Activated naive CD4-positive, alpha-beta T cell treated with Interleukin-2 at 50 U/mL for 16 hours (primary cell): ENCODE measurements at regions not wholly inside any gene's neighbourhood (a gene's known extent, or its start where the extent isn't known, plus 50 kb on each side); places are given as distances from the start of the nearest gene placed in this dataset.
A peak's percentile ranks its signal among the peaks of the same experiment; 100 is the strongest.

Experiments
- DNase-seq: peaks from one replicate; pipeline ENCODE4 v3.0.0-alpha.2; 2020

GRCh38 chr6:33921745-33922144, 117.9 kb upstream of the MLN start:
- no peak for DNase-seq

GRCh38 chr6:33918175-33918695, 114.4 kb upstream of the MLN start:
- no peak for DNase-seq

GRCh38 chr6:33915134-33915533, 111.3 kb upstream of the MLN start:
- DNase-seq: no peak

GRCh38 chr6:33914645-33915044, 110.8 kb upstream of the MLN start:
- DNase-seq: peak; percentile 35

- no peak for DNase-seq
Measured at GRCh38 chr6:33912195-33912594, 108.4 kb upstream of the MLN start.

GRCh38 chr6:33911488-33911887, 107.7 kb upstream of the MLN start:
- DNase-seq: no peak

- DNase-seq: no peak
Measured at GRCh38 chr6:33910594-33910993, 106.8 kb upstream of the MLN start.

GRCh38 chr6:33909737-33910136, 105.9 kb upstream of the MLN start:
- no peak for DNase-seq

GRCh38 chr6:33908025-33908424, 104.2 kb upstream of the MLN start:
- no peak for DNase-seq

GRCh38 chr6:33907227-33907626, 103.4 kb upstream of the MLN start:
- DNase-seq: no peak

- DNase-seq: no peak
Measured at GRCh38 chr6:33906439-33906838, 102.6 kb upstream of the MLN start.

GRCh38 chr6:33905071-33905609, 101.3 kb upstream of the MLN start:
- DNase-seq: peak; percentile 31

GRCh38 chr6:33904747-33905065, 100.9 kb upstream of the MLN start:
- DNase-seq: no peak

GRCh38 chr6:33904050-33904746, 100.4 kb upstream of the MLN start:
- peak; percentile 60 for DNase-seq

- no peak for DNase-seq
Measured at GRCh38 chr6:33903579-33903978, 99.8 kb upstream of the MLN start.

GRCh38 chr6:33902457-33902853, 98.7 kb upstream of the MLN start:
- DNase-seq: no peak

- DNase-seq: no peak
Measured at GRCh38 chr6:33901822-33902456, 98.1 kb upstream of the MLN start.

GRCh38 chr6:33898771-33899170, 95.0 kb upstream of the MLN start:
- DNase-seq: no peak

- no peak for DNase-seq
Measured at GRCh38 chr6:33897189-33897780, 93.5 kb upstream of the MLN start.

- DNase-seq: peak; percentile 6
Measured at GRCh38 chr6:33896391-33897188, 92.8 kb upstream of the MLN start.

- DNase-seq: no peak
Measured at GRCh38 chr6:33895988-33896387, 92.2 kb upstream of the MLN start.

GRCh38 chr6:33895296-33895695, 91.5 kb upstream of the MLN start:
- no peak for DNase-seq

GRCh38 chr6:33894438-33894837, 90.6 kb upstream of the MLN start:
- DNase-seq: no peak
